H9 (cell line): ENCODE measurements at regions not wholly inside any gene's neighbourhood (a gene's known extent, or its start where the extent isn't known, plus 50 kb on each side); places are given as distances from the start of the nearest gene placed in this dataset.

Experiments
- DNase-seq: peaks from one replicate; pipeline ENCODE4 v3.0.0-alpha.2; 2017
- H2AFZ ChIP-seq: one replicate; pipeline ENCODE4 v1.6.1; 2013; ENCODE audit warnings: mild to moderate bottlenecking, low read length, control low read depth, moderate library complexity
- H2AK5ac ChIP-seq: 2 replicates; pipeline ENCODE4 v1.6.1; 2013; ENCODE audit warnings: low read length, control low read depth, mixed read lengths; ENCODE audit not compliant: insufficient read length
- H2BK120ac ChIP-seq: one replicate; pipeline ENCODE4 v1.6.1; 2013; ENCODE audit warnings: low read depth, mild to moderate bottlenecking, low read length, control low read depth, inconsistent platforms; ENCODE audit not compliant: poor library complexity, severe bottlenecking
- H2BK12ac ChIP-seq: 2 replicates; pipeline ENCODE4 v1.6.1; 2013; ENCODE audit warnings: low read length, control low read depth, mixed read lengths, low read depth; ENCODE audit not compliant: insufficient read length
- H2BK15ac ChIP-seq: 2 replicates; pipeline ENCODE4 v1.6.1; 2013; ENCODE audit warnings: low read depth, low read length, control low read depth
- H2BK20ac ChIP-seq: one replicate; pipeline ENCODE4 v1.6.1; 2013; ENCODE audit warnings: low read depth, mild to moderate bottlenecking, low read length, control low read depth, inconsistent platforms; ENCODE audit not compliant: poor library complexity, severe bottlenecking
- H2BK5ac ChIP-seq: 2 replicates; pipeline ENCODE4 v1.6.1; 2013; ENCODE audit warnings: low read length, control low read depth, mixed read lengths; ENCODE audit not compliant: insufficient read length
- H3K14ac ChIP-seq: 2 replicates; pipeline ENCODE4 v1.6.1; 2013; ENCODE audit warnings: low read length, control low read depth; ENCODE audit not compliant: insufficient read depth
- H3K18ac ChIP-seq: 2 replicates; pipeline ENCODE4 v1.6.1; 2013; ENCODE audit warnings: low read depth, mild to moderate bottlenecking, mixed read lengths, low read length, control low read depth; ENCODE audit not compliant: insufficient read length
- H3K23ac ChIP-seq: 2 replicates; pipeline ENCODE4 v1.6.1; 2013; ENCODE audit warnings: low read length, control low read depth, mixed read lengths, low read depth; ENCODE audit not compliant: insufficient read length
- H3K23me2 ChIP-seq: 2 replicates; pipeline ENCODE4 v1.6.1; 2013; ENCODE audit warnings: low read depth, mild to moderate bottlenecking, mixed read lengths, low read length, control low read depth; ENCODE audit not compliant: insufficient read length, poor library complexity, severe bottlenecking
- H3K27ac ChIP-seq: 2 replicates; pipeline ENCODE4 v1.5.1; 2013; ENCODE audit warnings: low read length, control low read depth, mixed read lengths, low read depth; ENCODE audit not compliant: insufficient read length
- H3K27me3 ChIP-seq: 2 replicates; pipeline ENCODE4 v1.6.1; 2013; ENCODE audit warnings: low read length, control low read depth, inconsistent platforms; ENCODE audit not compliant: insufficient read depth
- H3K4ac ChIP-seq: 2 replicates; pipeline ENCODE4 v1.6.1; 2013; ENCODE audit warnings: low read depth, mild to moderate bottlenecking, control low read depth, inconsistent platforms, low read length, moderate library complexity
- H3K4me1 ChIP-seq: 2 replicates; pipeline ENCODE4 v1.6.1; 2013; ENCODE audit warnings: low read length, control low read depth, inconsistent platforms; ENCODE audit not compliant: insufficient read depth
- H3K4me2 ChIP-seq: 2 replicates; pipeline ENCODE4 v1.6.1; 2013; ENCODE audit warnings: low read length, control low read depth, mixed read lengths; ENCODE audit not compliant: insufficient read length, insufficient read depth
- H3K56ac ChIP-seq: 2 replicates; pipeline ENCODE4 v1.6.1; 2013; ENCODE audit warnings: low read depth, mild to moderate bottlenecking, mixed read lengths, low read length, control low read depth; ENCODE audit not compliant: insufficient read length
- H3K79me1 ChIP-seq: 2 replicates; pipeline ENCODE4 v1.6.1; 2013; ENCODE audit warnings: low read depth, mild to moderate bottlenecking, moderate library complexity, low read length, control low read depth, inconsistent platforms; ENCODE audit not compliant: insufficient read depth, poor library complexity, severe bottlenecking
- H3K79me2 ChIP-seq: 2 replicates; pipeline ENCODE4 v1.6.1; 2013; ENCODE audit warnings: low read length, control low read depth, inconsistent platforms; ENCODE audit not compliant: insufficient read depth
- H3K9ac ChIP-seq: 2 replicates; pipeline ENCODE4 v1.6.1; 2013; ENCODE audit warnings: low read length, control low read depth, mixed read lengths; ENCODE audit not compliant: insufficient read length; ENCODE audit errors: extremely low read depth
- H3K9me3 ChIP-seq: one replicate; pipeline ENCODE4 v1.6.1; 2013; ENCODE audit warnings: low read depth, low read length, inconsistent platforms; ENCODE audit not compliant: control insufficient read depth
- H3T11ph ChIP-seq: one replicate; pipeline ENCODE4 v1.6.1; 2013; ENCODE audit warnings: mild to moderate bottlenecking, low read length, control low read depth, inconsistent platforms
- H4K20me1 ChIP-seq: one replicate; pipeline ENCODE4 v1.6.1; 2013; ENCODE audit not compliant: control insufficient read depth, insufficient read length, insufficient read depth
- H4K5ac ChIP-seq: 2 replicates; pipeline ENCODE4 v1.6.1; 2013; ENCODE audit warnings: low read depth, mild to moderate bottlenecking, mixed read lengths, low read length, control low read depth; ENCODE audit not compliant: insufficient read length
- H4K8ac ChIP-seq: replicated peaks from 2 replicates; pipeline ENCODE4 v1.6.1; 2013; ENCODE audit warnings: low read length, control low read depth, mixed read lengths, low read depth; ENCODE audit not compliant: insufficient read length
- H4K91ac ChIP-seq: 2 replicates; pipeline ENCODE4 v1.6.1; 2013; ENCODE audit warnings: low read depth, mild to moderate bottlenecking, moderate library complexity, mixed read lengths, low read length, control low read depth; ENCODE audit not compliant: insufficient read length
- H3K27ac Mint-ChIP-seq, 3 experiments: 2 replicates in 2 of 3; 3 replicates in 1 of 3; pipeline ENCODE4 v1.8.0; 2020 to 2021; ENCODE audit warnings: mixed read lengths in 3 of 3, mild to moderate bottlenecking in 1 of 3, moderate library complexity in 1 of 3
- H3K27me3 Mint-ChIP-seq: 2 replicates; pipeline ENCODE4 v1.8.0; 2021; ENCODE audit warnings: low read depth, mild to moderate bottlenecking, moderate library complexity, mixed read lengths
- H3K36me3 Mint-ChIP-seq, 3 experiments: 2 replicates in 2 of 3; 3 replicates in 1 of 3; pipeline ENCODE4 v1.8.0; 2020 to 2021; ENCODE audit warnings: low read depth in 3 of 3, mixed read lengths in 3 of 3; ENCODE audit not compliant: insufficient read depth in 1 of 3
- H3K4me1 Mint-ChIP-seq, 2 experiments: 2 replicates each; pipeline ENCODE4 v1.8.0; 2020; ENCODE audit warnings: mixed read lengths in 2 of 2
- H3K4me3 Mint-ChIP-seq, 2 experiments: 2 replicates in 1 of 2; 3 replicates in 1 of 2; pipeline ENCODE4 v1.8.0; 2020 to 2021; ENCODE audit warnings: mild to moderate bottlenecking in 2 of 2, mixed read lengths in 2 of 2, moderate library complexity in 1 of 2
- H3K9me3 Mint-ChIP-seq, 2 experiments: 2 replicates in 1 of 2; 3 replicates in 1 of 2; pipeline ENCODE4 v1.8.0; 2020; ENCODE audit warnings: mild to moderate bottlenecking in 2 of 2, mixed read lengths in 2 of 2, moderate library complexity in 1 of 2
- WGBS: extraction: QIAGEN DNeasy Blood & Tissue Kit; methylation state at CpG from one replicate; pipeline ENCODE4 v1.1.7; 2013; ENCODE audit warnings: missing lambda C conversion rate, low lambda C conversion rate, mixed read lengths; ENCODE audit not compliant: insufficient read length; ENCODE audit errors: extremely low coverage; 5-methylcytosine and 5-hydroxymethylcytosine counted together
- TF ChIP-seq, protein P1 (sequence below): fragments of 200-600 bp; sonication (generic); conservative IDR thresholded peaks from 3 replicates; pipeline ENCODE4 v1.8.0; 2021; ENCODE audit warnings: antibody characterized with exemption, mild to moderate bottlenecking

DNA sequence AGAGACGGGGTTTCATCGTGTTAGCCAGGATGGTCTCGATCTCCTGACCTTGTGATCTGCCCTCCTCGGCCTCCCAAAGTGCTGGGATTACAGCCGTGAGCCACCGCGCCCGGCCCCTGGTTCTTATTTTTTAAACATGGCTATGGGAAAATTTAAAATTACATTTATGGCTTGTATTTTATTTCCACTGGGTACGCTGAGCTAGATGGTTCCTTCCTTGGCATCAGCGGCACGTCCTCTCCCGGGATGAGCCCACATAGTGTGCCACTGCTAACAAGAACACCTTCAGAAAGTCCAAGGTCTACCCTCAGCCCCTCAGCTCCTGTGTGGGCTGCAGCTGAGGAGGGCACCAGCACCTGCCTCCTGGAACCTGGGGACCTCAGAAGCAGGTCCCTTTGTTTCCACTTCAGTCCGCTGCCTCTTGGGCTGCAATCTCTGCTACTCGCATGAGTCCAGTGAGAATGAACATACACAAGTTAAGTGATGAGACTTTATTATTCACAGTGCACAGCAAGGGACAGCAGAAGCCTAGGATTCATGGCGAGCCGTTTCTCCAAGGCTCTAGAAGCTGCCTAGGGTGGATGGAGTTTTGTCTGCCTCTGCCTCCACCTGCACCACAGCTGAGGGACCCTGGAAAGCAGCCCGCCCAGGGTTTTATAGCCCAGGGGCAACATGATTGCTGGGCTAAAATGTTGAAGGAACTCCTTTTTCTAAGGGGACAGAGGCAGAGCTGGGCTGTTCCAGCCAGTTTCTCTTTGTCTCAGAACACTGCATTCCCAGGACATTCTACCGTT lies 107.5 kb upstream of the TEX51 start:
- Mint-ChIP-seq H3K9me3 (no peaks in the 10 kb centered on the region), H3K4me1 (peaks cover 15 to 17% of the 10 kb centered on the region in 2 experiments), H3K27ac (no peak overlapping the region), H3K27me3 (peaks cover 6% of the 10 kb centered on the region), H3K4me3 (no peak overlapping the region), H3K36me3 (no peaks in the 10 kb centered on the region; a peak in 1 of 7 replicates)
- H3K9ac ChIP-seq, result no peak overlapping the region
- no peak overlapping the region for H2AK5ac ChIP-seq
- no peak overlapping the region for H2BK20ac ChIP-seq
- H3K4me1 ChIP-seq, result no peaks in the 10 kb centered on the region
- no peak overlapping the region for H2AFZ ChIP-seq
- H3K27me3 ChIP-seq, result no peaks in the 10 kb centered on the region
- DNase-seq, result no peak
- H4K20me1 ChIP-seq, result no peaks in the 10 kb centered on the region
- no peak overlapping the region for H3K14ac ChIP-seq
- H2BK15ac ChIP-seq, result no peak overlapping the region
- no peak overlapping the region for H3K18ac ChIP-seq
- no peak overlapping the region for H3T11ph ChIP-seq
- no peaks in the 10 kb centered on the region for H3K23me2 ChIP-seq
- H2BK5ac ChIP-seq, result no peak overlapping the region
- H2BK12ac ChIP-seq, result no peak overlapping the region
- no peaks in the 10 kb centered on the region for H3K9me3 ChIP-seq
- no peak overlapping the region for H3K4me2 ChIP-seq
- TF ChIP-seq, protein P1, sequence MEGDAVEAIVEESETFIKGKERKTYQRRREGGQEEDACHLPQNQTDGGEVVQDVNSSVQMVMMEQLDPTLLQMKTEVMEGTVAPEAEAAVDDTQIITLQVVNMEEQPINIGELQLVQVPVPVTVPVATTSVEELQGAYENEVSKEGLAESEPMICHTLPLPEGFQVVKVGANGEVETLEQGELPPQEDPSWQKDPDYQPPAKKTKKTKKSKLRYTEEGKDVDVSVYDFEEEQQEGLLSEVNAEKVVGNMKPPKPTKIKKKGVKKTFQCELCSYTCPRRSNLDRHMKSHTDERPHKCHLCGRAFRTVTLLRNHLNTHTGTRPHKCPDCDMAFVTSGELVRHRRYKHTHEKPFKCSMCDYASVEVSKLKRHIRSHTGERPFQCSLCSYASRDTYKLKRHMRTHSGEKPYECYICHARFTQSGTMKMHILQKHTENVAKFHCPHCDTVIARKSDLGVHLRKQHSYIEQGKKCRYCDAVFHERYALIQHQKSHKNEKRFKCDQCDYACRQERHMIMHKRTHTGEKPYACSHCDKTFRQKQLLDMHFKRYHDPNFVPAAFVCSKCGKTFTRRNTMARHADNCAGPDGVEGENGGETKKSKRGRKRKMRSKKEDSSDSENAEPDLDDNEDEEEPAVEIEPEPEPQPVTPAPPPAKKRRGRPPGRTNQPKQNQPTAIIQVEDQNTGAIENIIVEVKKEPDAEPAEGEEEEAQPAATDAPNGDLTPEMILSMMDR, result no peak
- no peak overlapping the region for H4K5ac ChIP-seq
- no peaks in the 10 kb centered on the region for H3K79me1 ChIP-seq
- no peak overlapping the region for H3K27ac ChIP-seq
- H3K23ac ChIP-seq, result no peak overlapping the region
- no CpG with 5 or more reads among the region's 18 CpGs for WGBS
- no peaks in the 10 kb centered on the region for H3K79me2 ChIP-seq
- H4K8ac ChIP-seq, result no peak overlapping the region
- H2BK120ac ChIP-seq, result no peak overlapping the region
- H3K4ac ChIP-seq, result no peak overlapping the region
- H4K91ac ChIP-seq, result no peak overlapping the region
- H3K56ac ChIP-seq, result no peak overlapping the region
